Aorta (tissue), 5 donors: ENCODE measurements at regions not wholly inside any gene's neighbourhood (a gene's known extent, or its start where the extent isn't known, plus 50 kb on each side); places are given as distances from the start of the nearest gene placed in this dataset.

Experiments used
- ATAC-seq: fragments of 200-7000 bp; cut with Tn5 transposase; one replicate; pipeline ENCODE4 v1.9.1; 2022; ENCODE audit warnings: moderate library complexity; ENCODE audit not compliant: low FRiP score
- DNase-seq, 2 donors: peaks; one replicate each; pipeline ENCODE4 v3.0.0-alpha.2; 2020
- H3K27ac ChIP-seq, 2 donors: one replicate each; pipeline ENCODE4 v1.5.1; 2013; ENCODE audit warnings: low read length in 2 of 2, mild to moderate bottlenecking in 2 of 2, moderate library complexity in 2 of 2, control low read depth in 1 of 2, inconsistent platforms in 1 of 2, low read depth in 1 of 2
- H3K27me3 ChIP-seq, 2 donors: one replicate each; pipeline ENCODE4 v1.6.1; 2013; ENCODE audit warnings: control low read depth in 1 of 2, low read length in 1 of 2, mild to moderate bottlenecking in 1 of 2, moderate library complexity in 1 of 2; ENCODE audit not compliant: insufficient read depth in 2 of 2, control insufficient read depth in 1 of 2
- H3K36me3 ChIP-seq, 2 donors: one replicate each; pipeline ENCODE4 v1.6.1; 2013; ENCODE audit warnings: control low read depth in 1 of 2, low read length in 1 of 2, mild to moderate bottlenecking in 1 of 2; ENCODE audit not compliant: insufficient read depth in 2 of 2, control insufficient read depth in 1 of 2
- H3K4me1 ChIP-seq, 2 donors: one replicate each; pipeline ENCODE4 v1.6.1; 2013; ENCODE audit warnings: low read length in 2 of 2, control low read depth in 1 of 2, mild to moderate bottlenecking in 1 of 2, moderate library complexity in 1 of 2; ENCODE audit not compliant: insufficient read depth in 2 of 2, control insufficient read depth in 1 of 2
- H3K4me3 ChIP-seq, 2 donors: one replicate each; pipeline ENCODE4 v1.5.1; 2013; ENCODE audit warnings: low read length in 2 of 2, control low read depth in 1 of 2, mild to moderate bottlenecking in 1 of 2
- H3K9me3 ChIP-seq: one replicate; pipeline ENCODE4 v1.6.1; 2013; ENCODE audit warnings: mild to moderate bottlenecking, low read length; ENCODE audit not compliant: control insufficient read depth
- WGBS, 2 donors: extraction: QIAGEN DNeasy Blood & Tissue Kit; methylation state at CpG; one replicate each; pipeline ENCODE4 v1.1.7; 2013; 5-methylcytosine and 5-hydroxymethylcytosine counted together
- intact Hi-C, 2 donors: fragments of 100-400 bp; cut with DNase I; formaldehyde crosslinking; loops; one replicate each; pipeline versions ENCODE4 v1.14.2 to v1.15.0; 2022
- donor health status: healthy with polysubstance abuse.
- donor health status: Bipolar disorder and iron deficiency.
- donor health status: DM: no; HTN: no; CAD: no.
- donor health status: DM: no; HTN: no; CAD: no.
- donor health status: DM: yes; HTN: yes; CAD: no.

- Histone ChIP-seq H3K4me1 (peaks cover 0 to 1% of the 10 kb centered on the region in 2 donors), H3K27me3 (no peaks in the 10 kb centered on the region), H3K27ac (no peak overlapping the region), H3K36me3 (no peaks in the 10 kb centered on the region), H3K4me3 (no peak overlapping the region), H3K9me3 (no peaks in the 10 kb centered on the region)
- ATAC-seq (no peak), DNase-seq (no peak)
- WGBS, 2 donors = 65 to 72% methylated on average over 15 of the region's 15 CpGs
- intact Hi-C loops = no loop called here
These were observed 367.6 kb upstream of the ERCC4 start for GRCh38 chr16:13552062-13552959.

DNA sequence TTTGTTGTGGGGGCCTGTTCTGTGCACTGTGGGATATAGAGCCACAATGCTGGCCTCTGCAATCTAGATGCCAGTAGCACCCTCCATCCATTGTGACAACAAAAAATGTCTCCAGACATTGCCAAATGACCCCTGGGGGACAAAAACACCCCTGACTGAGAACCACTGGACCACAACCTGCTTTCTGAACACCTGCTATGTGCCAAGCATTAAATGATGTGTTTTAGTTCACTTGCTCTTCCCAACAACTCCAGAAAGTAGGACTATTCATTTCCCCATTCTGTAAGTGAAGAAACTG lies 367.0 kb upstream of the ERCC4 start:
- DNase-seq (no peak), ATAC-seq (no peak)
- Histone ChIP-seq H3K9me3 (no peaks in the 10 kb centered on the region), H3K27ac (no peak overlapping the region), H3K4me3 (no peak overlapping the region), H3K4me1 (peaks cover 0 to 1% of the 10 kb centered on the region in 2 donors), H3K36me3 (no peaks in the 10 kb centered on the region), H3K27me3 (no peaks in the 10 kb centered on the region)
- intact Hi-C loops = no loop called here

DNA sequence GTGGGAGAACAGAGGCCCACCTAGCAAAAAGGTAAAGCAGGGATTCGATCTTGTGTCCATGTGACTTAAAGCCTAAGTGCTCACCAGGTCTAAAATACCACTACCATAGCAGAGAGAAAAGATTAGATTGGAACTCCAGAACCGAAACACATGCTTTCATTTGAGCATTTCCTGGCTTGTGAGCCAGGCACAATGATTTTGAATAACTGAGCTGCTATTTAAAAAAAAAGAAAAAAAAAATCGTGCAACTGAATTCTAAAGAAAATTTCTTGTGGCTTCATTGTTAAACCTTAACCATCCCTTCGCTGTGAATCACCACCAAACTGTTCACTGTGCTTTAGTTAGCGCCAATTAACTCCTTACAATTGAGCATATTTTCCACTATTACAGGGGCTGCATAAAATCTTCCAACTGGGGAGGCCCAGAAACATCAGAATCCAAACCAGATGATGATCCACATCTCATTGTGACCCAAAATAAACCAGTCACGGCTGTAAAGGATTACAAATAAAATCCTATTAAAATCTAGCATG lies 366.4 kb upstream of the ERCC4 start:
- H3K27me3 ChIP-seq = no peaks in the 10 kb centered on the region
- no peaks in the 10 kb centered on the region for H3K36me3 ChIP-seq
- ATAC-seq (no peak), DNase-seq (no peak)
- no peak overlapping the region for H3K27ac ChIP-seq
- WGBS, 2 donors = 62 to 70% methylated on average over 6 of the region's 6 CpGs
- intact Hi-C loops = no loop called here
- peaks cover 0 to 1% of the 10 kb centered on the region in 2 donors for H3K4me1 ChIP-seq
- no peaks in the 10 kb centered on the region for H3K9me3 ChIP-seq
- H3K4me3 ChIP-seq = no peak overlapping the region

DNA sequence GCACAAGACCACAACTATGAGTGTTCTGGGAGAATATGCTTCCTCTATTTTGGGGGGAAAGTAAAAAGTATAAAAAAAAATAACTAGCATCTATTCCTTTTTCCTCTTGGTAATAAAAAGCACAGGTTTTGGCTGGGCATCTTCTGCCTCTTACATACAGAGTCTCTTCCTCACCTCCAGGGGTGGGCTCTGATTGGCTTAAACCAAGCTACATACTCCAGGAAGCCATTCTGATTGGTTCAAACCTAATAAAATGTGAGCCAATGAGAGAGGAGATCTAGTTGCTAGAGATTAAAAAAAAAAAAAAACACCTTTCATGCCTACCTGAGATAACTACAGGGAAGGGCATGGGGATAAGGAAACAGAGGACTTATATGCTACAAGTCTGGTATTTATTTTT lies 365.9 kb upstream of the ERCC4 start:
- H3K4me1 ChIP-seq = peaks cover 0 to 1% of the 10 kb centered on the region in 2 donors
- intact Hi-C loops = no loop called here
- H3K9me3 ChIP-seq = no peaks in the 10 kb centered on the region
- ATAC-seq = no peak
- H3K4me3 ChIP-seq = no peak overlapping the region
- H3K36me3 ChIP-seq = no peaks in the 10 kb centered on the region
- no peaks in the 10 kb centered on the region for H3K27me3 ChIP-seq
- H3K27ac ChIP-seq = no peak overlapping the region
- no peak for DNase-seq

GRCh38 chr16:13554643-13555042 lies 365.3 kb upstream of the ERCC4 start:
- Histone ChIP-seq H3K27me3 (no peaks in the 10 kb centered on the region), H3K4me3 (no peak overlapping the region), H3K4me1 (peaks cover 0 to 1% of the 10 kb centered on the region in 2 donors), H3K27ac (no peak overlapping the region), H3K36me3 (no peaks in the 10 kb centered on the region), H3K9me3 (no peaks in the 10 kb centered on the region)
- ATAC-seq (no peak), DNase-seq (no peak)
- WGBS, 2 donors = 83 to 90% methylated on average over 5 of the region's 5 CpGs
- intact Hi-C loops = no loop called here

GRCh38 chr16:13557418-13557817 lies 362.5 kb upstream of the ERCC4 start:
- no peaks in the 10 kb centered on the region for H3K9me3 ChIP-seq
- H3K27me3 ChIP-seq = no peaks in the 10 kb centered on the region
- H3K36me3 ChIP-seq = no peaks in the 10 kb centered on the region
- H3K4me1 ChIP-seq = no peaks in the 10 kb centered on the region
- no peak overlapping the region for H3K4me3 ChIP-seq
- WGBS, 2 donors = 62 to 69% methylated on average over 8 of the region's 8 CpGs
- intact Hi-C loops = no loop called here
- DNase-seq (no peak), ATAC-seq (no peak)
- no peak overlapping the region for H3K27ac ChIP-seq

DNA sequence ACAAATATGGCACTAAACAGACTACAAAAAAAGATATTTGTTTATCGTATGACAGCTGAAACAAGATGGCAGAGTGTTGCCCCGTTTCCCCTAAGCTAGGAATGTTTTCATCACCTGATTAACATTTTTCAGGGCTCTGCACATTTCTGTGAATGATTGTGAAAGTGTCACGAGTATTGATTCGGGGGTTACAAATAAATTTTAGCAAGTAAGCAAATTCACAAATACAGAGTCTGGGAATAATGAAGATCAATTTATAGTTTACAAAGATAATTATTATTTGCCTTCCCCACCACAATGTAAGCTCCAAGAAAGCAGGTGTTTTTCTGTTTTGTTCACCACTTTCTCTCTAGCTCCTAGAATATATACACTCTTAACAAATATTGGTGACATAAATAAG lies 361.2 kb upstream of the ERCC4 start:
- 65 to 71% methylated on average over 4 of the region's 4 CpGs for WGBS, 2 donors
- Histone ChIP-seq H3K4me3 (no peak overlapping the region), H3K4me1 (no peaks in the 10 kb centered on the region), H3K27ac (no peak overlapping the region), H3K27me3 (peaks cover 0 to 2% of the 10 kb centered on the region in 2 donors), H3K36me3 (no peaks in the 10 kb centered on the region), H3K9me3 (no peaks in the 10 kb centered on the region)
- ATAC-seq (no peak), DNase-seq (no peak)
- intact Hi-C loops = no loop called here

DNA sequence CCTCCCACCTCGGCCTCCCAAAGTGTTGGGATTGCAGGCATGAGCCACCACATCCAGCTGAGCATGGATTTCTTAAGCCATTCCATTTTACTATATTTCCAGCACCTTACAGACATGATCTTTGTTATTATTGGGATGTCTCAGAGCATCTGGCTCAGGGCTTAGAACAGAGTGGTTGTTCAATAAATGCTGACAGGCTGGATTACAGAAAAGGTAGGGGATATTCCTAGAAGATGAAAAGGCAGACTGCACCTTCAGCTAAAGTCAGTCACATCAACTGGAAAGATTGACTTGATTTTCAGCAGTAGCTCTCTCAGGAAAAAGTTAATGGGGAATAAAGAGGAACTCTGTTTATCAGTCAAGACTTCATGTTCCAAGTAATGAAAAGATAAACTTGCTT lies 360.3 kb upstream of the ERCC4 start:
- Histone ChIP-seq H3K27me3 (peaks cover 0 to 2% of the 10 kb centered on the region in 2 donors), H3K9me3 (no peaks in the 10 kb centered on the region), H3K36me3 (no peaks in the 10 kb centered on the region), H3K4me3 (no peak overlapping the region), H3K27ac (no peak overlapping the region), H3K4me1 (no peaks in the 10 kb centered on the region)
- ATAC-seq (no peak), DNase-seq (no peak)
- intact Hi-C loops = no loop called here
- whole genome bisulfite sequencing, 2 donors = 67 to 68% methylated on average over 1 of the region's 1 CpG

GRCh38 chr16:13560151-13560550 lies 359.8 kb upstream of the ERCC4 start:
- no peak overlapping the region for H3K4me3 ChIP-seq
- no peaks in the 10 kb centered on the region for H3K9me3 ChIP-seq
- no peaks in the 10 kb centered on the region for H3K36me3 ChIP-seq
- H3K27ac ChIP-seq = no peak overlapping the region
- peaks cover 0 to 2% of the 10 kb centered on the region in 2 donors for H3K27me3 ChIP-seq
- no peaks in the 10 kb centered on the region for H3K4me1 ChIP-seq
- intact Hi-C loops = no loop called here
- ATAC-seq (no peak), DNase-seq (no peak)
- 80 to 82% methylated on average over 5 of the region's 5 CpGs for WGBS, 2 donors
